HUES64 (cell line): ENCODE measurements at regions not wholly inside any gene's neighbourhood (a gene's known extent, or its start where the extent isn't known, plus 50 kb on each side); places are given as distances from the start of the nearest gene placed in this dataset.

ENCODE experiments used
- H3K27ac ChIP-seq: 2 replicates; pipeline ENCODE4 v1.7.0; 2013; ENCODE audit warnings: low read depth, low read length, inconsistent platforms
- H3K27me3 ChIP-seq: 2 replicates; pipeline ENCODE4 v1.6.1; 2013; ENCODE audit warnings: mild to moderate bottlenecking, low read length; ENCODE audit not compliant: insufficient read depth
- H3K36me3 ChIP-seq: 2 replicates; pipeline ENCODE4 v1.6.1; 2013; ENCODE audit warnings: mild to moderate bottlenecking, low read length; ENCODE audit not compliant: insufficient read depth
- H3K4me1 ChIP-seq: 2 replicates; pipeline ENCODE4 v1.6.1; 2013; ENCODE audit warnings: mild to moderate bottlenecking, low read length, moderate library complexity; ENCODE audit not compliant: insufficient read depth
- H3K4me3 ChIP-seq: 2 replicates; pipeline ENCODE4 v1.5.1; 2013; ENCODE audit warnings: mild to moderate bottlenecking, low read length, moderate library complexity
- H3K9ac ChIP-seq: 2 replicates; pipeline ENCODE4 v1.6.1; 2013; ENCODE audit warnings: mild to moderate bottlenecking, low read depth, low read length
- H3K9me3 ChIP-seq: 2 replicates; pipeline ENCODE4 v1.6.1; 2013; ENCODE audit warnings: low read depth, low read length; ENCODE audit not compliant: insufficient read depth
- WGBS: fragments of 150-250, 120-280 bp; methylation state at CpG from one replicate; pipeline ENCODE4 v1.1.7; 2013; ENCODE audit warnings: missing lambda C conversion rate; 5-methylcytosine and 5-hydroxymethylcytosine counted together

DNA sequence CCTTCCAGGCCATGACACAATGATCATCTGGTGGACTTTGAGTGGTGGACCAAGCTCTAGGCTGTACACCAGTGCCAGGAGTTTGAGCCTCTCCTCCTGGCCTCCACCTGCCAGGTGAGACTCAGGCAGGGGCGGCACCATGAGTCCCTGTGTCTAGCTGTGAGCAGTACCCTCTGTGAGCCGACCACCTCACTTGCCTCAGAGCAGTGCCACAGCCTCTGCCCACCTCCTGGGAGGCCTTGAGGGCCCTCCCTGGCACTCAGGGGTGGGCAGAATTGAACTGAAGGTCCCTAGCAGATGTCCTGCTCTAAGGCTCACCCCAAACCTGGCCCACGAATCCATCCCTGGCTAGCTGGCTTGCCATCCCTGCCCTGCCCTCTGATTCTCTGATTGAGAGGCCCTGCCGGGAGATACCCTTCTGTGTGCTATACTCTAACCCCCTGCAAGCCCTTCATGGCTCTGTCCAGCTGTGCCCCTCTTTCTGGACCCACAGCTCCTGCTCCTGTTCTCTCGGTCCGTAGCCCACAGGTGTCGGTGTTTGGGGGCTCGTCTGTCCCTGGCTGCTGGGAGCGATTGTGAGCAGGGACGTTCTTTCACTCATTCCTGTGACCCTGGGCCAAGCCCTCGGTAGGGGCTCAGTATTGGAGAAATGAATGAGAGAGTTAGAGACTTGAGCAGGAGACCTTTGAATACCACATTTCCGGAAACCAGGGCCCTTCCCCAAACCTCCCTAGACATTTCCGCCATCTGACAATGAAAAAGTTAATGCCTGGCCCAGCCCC, 70.0 kb downstream of the INHBB start:
- no peaks in the 10 kb centered on the region; the same call in 1 of the 2 replicates for H3K27me3 ChIP-seq
- WGBS: 91% methylated on average over 11 of the region's 13 CpGs
- no peaks in the 10 kb centered on the region; the same call in 1 of the 2 replicates for H3K4me1 ChIP-seq
- no peaks in the 10 kb centered on the region for H3K9me3 ChIP-seq
- H3K36me3 ChIP-seq: no peaks in the 10 kb centered on the region
- no peak overlapping the region for H3K4me3 ChIP-seq
- no peak overlapping the region for H3K9ac ChIP-seq
- H3K27ac ChIP-seq: no peak overlapping the region

GRCh38 chr2:120418174-120418787, 72.3 kb downstream of the INHBB start:
- WGBS: 86% methylated on average over 13 of the region's 13 CpGs
- Histone ChIP-seq H3K9ac (no peak overlapping the region), H3K4me3 (no peak overlapping the region), H3K4me1 (no peaks in the 10 kb centered on the region; the same call in 1 of the 2 replicates), H3K9me3 (no peaks in the 10 kb centered on the region), H3K36me3 (no peaks in the 10 kb centered on the region), H3K27me3 (no peaks in the 10 kb centered on the region; the same call in 1 of the 2 replicates), H3K27ac (no peak overlapping the region)

DNA sequence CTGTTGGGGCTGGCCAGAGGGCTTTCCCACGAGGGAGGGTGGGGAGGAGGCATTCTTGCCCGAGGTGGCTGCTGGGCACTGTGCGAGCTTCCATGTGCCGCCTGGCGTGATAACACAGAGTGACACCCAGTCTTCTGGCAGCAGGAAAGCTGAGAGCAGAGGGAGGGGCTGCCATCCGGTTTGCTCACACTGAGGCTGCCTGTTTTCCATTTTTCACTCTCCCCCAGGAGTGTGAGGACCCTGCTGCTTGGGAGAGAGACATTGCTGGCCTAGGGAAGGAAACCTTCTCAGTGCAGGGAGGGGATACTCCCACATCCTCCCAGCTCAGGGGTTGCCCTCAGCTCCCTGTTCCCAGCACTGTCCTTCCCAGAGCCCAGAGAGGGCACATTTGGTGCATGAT, 73.1 kb downstream of the INHBB start:
- H3K9ac ChIP-seq: no peak overlapping the region
- no peaks in the 10 kb centered on the region for H3K9me3 ChIP-seq
- peaks cover 6% of the 10 kb centered on the region for H3K27me3 ChIP-seq
- no peaks in the 10 kb centered on the region; the same call in 1 of the 2 replicates for H3K4me1 ChIP-seq
- WGBS: 81% methylated on average over 6 of the region's 6 CpGs
- H3K27ac ChIP-seq: no peak overlapping the region
- H3K4me3 ChIP-seq: no peak overlapping the region
- no peaks in the 10 kb centered on the region for H3K36me3 ChIP-seq

DNA sequence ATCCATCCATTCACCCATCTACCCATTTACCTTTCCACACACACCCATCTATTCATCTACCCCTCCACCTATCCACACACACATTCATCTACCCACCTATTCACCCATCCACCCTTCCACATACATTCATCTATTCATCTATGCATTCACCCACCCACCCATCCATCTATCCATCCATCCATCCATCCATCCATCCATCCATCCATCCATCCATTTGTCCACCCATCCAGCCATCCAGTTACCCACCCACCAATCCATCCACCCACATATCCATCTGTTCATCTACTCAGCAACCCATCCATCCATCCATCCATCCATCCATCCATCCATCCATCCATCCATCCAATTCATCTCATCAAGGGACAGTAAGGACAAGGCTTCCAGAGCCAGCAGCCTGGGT, 74.0 kb downstream of the INHBB start:
- Histone ChIP-seq H3K27me3 (peaks cover 10% of the 10 kb centered on the region), H3K4me1 (no peaks in the 10 kb centered on the region), H3K9me3 (no peaks in the 10 kb centered on the region)

GRCh38 chr2:120421126-120421829, 75.3 kb downstream of the INHBB start:
- Histone ChIP-seq H3K9ac (no peak overlapping the region), H3K36me3 (no peaks in the 10 kb centered on the region), H3K4me1 (no peaks in the 10 kb centered on the region), H3K4me3 (no peak overlapping the region), H3K27ac (no peak overlapping the region), H3K27me3 (peaks cover 10% of the 10 kb centered on the region), H3K9me3 (no peaks in the 10 kb centered on the region)
- 91% methylated on average over 12 of the region's 12 CpGs for WGBS

More for the DNA sequence above, 74.0 kb downstream of the INHBB start:
- Histone ChIP-seq H3K36me3 (no peaks in the 10 kb centered on the region), H3K9ac (no peak overlapping the region), H3K4me3 (no peak overlapping the region), H3K27ac (no peak overlapping the region)

- no peaks in the 10 kb centered on the region for H3K9me3 ChIP-seq
- H3K4me3 ChIP-seq: no peak overlapping the region
- H3K27ac ChIP-seq: no peak overlapping the region
- no peak overlapping the region for H3K9ac ChIP-seq
- WGBS: 78% methylated on average over 7 of the region's 7 CpGs
- peaks cover 10% of the 10 kb centered on the region for H3K27me3 ChIP-seq
- no peaks in the 10 kb centered on the region for H3K36me3 ChIP-seq
- no peaks in the 10 kb centered on the region for H3K4me1 ChIP-seq
Observed at GRCh38 chr2:120421830-120422175, 75.9 kb downstream of the INHBB start.

DNA sequence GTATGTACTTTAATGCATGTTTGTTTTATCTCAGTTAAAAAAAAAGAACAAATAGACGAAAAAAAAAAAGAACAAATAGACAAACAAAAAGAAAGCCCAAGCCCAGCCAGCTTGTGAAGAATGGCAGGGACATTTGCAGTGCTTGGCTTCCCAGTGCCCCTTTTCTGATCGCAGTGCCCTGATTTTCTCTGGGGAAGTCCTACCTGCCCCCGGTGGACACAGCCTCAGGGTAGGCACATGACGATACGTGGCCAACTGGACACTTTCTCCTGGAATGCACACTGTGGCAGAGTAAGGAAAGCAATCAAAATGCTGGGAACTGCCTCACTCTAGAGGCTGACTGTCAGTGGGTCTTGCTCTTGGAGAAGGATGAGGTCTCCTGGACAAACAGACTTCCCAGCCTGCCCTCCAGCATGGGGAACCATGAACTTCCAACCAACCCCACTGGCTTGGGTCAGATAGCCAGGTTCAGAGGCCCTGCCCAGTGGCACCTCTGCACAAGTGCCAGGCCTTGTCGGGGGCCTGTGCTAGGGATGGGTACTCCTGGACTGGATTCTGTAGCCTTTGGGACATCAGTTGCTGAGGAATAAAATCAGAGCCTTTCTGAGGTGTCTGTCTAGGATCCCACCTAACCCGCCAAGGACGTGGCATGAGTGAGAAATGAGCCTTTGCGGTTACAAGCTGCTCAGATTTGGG, 76.7 kb downstream of the INHBB start:
- H3K9ac ChIP-seq: no peak overlapping the region
- H3K27ac ChIP-seq: no peak overlapping the region
- 93% methylated on average over 9 of the region's 9 CpGs for WGBS
- H3K27me3 ChIP-seq: peaks cover 11% of the 10 kb centered on the region
- H3K36me3 ChIP-seq: no peaks in the 10 kb centered on the region
- H3K9me3 ChIP-seq: no peaks in the 10 kb centered on the region
- no peak overlapping the region for H3K4me3 ChIP-seq
- H3K4me1 ChIP-seq: no peaks in the 10 kb centered on the region

GRCh38 chr2:120423167-120423943, 77.4 kb downstream of the INHBB start:
- Histone ChIP-seq H3K4me1 (no peaks in the 10 kb centered on the region), H3K36me3 (no peaks in the 10 kb centered on the region), H3K27me3 (peaks cover 13% of the 10 kb centered on the region), H3K9ac (no peak overlapping the region), H3K4me3 (no peak overlapping the region), H3K9me3 (no peaks in the 10 kb centered on the region), H3K27ac (no peak overlapping the region)
- 76% methylated on average over 6 of the region's 6 CpGs for WGBS

- H3K4me1 ChIP-seq: peaks cover 8% of the 10 kb centered on the region
- H3K9ac ChIP-seq: no peak overlapping the region
- H3K4me3 ChIP-seq: no peak overlapping the region
- no peaks in the 10 kb centered on the region for H3K9me3 ChIP-seq
- WGBS: 85% methylated on average over 13 of the region's 13 CpGs
- H3K27me3 ChIP-seq: peaks cover 13% of the 10 kb centered on the region
- H3K36me3 ChIP-seq: no peaks in the 10 kb centered on the region
- H3K27ac ChIP-seq: no peak overlapping the region
Observed at GRCh38 chr2:120424274-120424796, 78.4 kb downstream of the INHBB start.

DNA sequence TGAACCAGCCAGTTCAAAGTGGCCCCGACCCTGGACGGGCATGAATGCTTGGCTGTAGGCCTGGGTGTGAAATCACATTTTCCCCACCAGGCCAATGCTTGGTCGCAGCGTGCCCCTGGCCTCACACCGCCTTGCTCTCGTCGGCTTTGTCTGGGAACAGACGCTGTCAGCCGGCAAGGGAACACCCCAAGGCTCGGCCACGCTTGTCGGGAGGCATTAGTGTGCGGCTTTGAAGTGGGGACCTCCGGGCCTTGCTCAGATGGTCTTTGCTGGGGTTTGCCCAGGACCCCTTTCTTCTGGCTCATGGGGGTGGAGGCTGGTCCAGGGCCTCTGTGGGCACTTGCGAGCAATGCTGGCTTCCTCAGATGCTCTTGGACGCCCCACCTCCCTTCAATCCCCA, 79.1 kb downstream of the INHBB start:
- Histone ChIP-seq H3K9me3 (no peaks in the 10 kb centered on the region), H3K4me1 (peaks cover 15% of the 10 kb centered on the region), H3K27ac (no peak overlapping the region), H3K27me3 (peaks cover 13% of the 10 kb centered on the region), H3K36me3 (no peaks in the 10 kb centered on the region), H3K9ac (no peak overlapping the region), H3K4me3 (no peak overlapping the region)
- 94% methylated on average over 16 of the region's 16 CpGs for WGBS
